NOMO-1 treated with DMSO at 0.1 percent for 48 hours (cell line): ENCODE measurements at regions not wholly inside any gene's neighbourhood (a gene's known extent, or its start where the extent isn't known, plus 50 kb on each side); places are given as distances from the start of the nearest gene placed in this dataset.
"Not testable (repeated sequence)": the region's sequence is repeated elsewhere in the genome, so short reads cannot be mapped to it uniquely, and the experiment has no call there.

ENCODE experiments used
- DNase-seq: peaks from one replicate; lab custom pipeline; 2025; ENCODE audit not compliant: unreplicated experiment; lab: John Stamatoyannopoulos, UW

- peak; percentile 62 for DNase-seq
Observed at GRCh38 chr3:5466065-5466464, 278.6 kb downstream of the EDEM1 start.

- peak; percentile 16 for DNase-seq
Observed at GRCh38 chr3:5466717-5467116, 279.2 kb downstream of the EDEM1 start.

GRCh38 chr3:5473471-5473870 lies 286.0 kb downstream of the EDEM1 start:
- DNase-seq: no peak

- no peak for DNase-seq
Observed at GRCh38 chr3:5476403-5476802, 288.9 kb downstream of the EDEM1 start.

DNA sequence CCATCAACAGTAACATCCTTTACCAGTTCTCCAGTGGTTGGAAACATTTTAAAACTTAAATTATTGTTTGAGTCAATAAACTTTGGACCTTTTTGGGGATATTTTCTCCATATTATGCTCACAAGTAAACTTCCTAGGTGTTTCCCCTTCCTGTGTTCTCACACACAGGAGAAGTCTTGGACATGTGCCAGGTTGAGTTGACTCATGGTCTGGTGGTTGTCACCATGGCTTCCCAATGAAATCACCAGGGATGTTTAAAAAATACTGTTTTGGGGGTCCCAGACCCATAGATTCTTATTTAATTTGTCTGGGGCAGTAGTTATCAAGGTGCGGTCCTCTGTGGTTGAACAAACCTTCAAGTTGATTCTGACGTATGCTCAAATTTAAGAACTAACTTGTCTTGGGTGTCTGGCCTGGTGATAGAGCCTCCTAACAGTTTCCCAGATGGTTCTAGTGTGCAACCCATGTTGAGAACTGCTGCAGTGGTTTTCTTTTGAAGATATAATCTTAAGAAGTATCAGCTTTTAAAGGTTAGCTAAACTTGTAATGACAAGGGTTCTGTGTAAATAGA lies 291.8 kb downstream of the EDEM1 start:
- DNase-seq: no peak

DNA sequence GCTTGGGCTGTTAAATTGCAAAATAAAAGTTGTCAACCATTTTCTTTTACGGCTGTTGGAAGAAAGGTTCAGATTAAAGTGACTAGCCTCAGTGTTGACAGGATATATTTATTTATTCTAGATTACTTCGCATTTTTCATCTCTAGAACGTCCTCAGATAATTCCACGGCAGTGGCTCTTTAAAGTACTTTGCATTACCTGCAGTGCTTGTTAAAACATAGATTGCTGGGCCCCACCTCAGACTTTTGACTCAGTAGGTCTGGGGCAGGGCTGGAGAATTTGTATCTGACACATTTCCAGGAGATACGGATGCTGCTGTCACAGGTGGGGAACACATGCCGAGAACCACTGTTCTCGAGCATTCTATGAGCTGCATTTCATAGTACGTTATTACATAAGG lies 292.7 kb downstream of the EDEM1 start:
- no peak for DNase-seq

- DNase-seq: no peak
Observed at GRCh38 chr3:5485427-5485826, 297.9 kb downstream of the EDEM1 start.

DNA sequence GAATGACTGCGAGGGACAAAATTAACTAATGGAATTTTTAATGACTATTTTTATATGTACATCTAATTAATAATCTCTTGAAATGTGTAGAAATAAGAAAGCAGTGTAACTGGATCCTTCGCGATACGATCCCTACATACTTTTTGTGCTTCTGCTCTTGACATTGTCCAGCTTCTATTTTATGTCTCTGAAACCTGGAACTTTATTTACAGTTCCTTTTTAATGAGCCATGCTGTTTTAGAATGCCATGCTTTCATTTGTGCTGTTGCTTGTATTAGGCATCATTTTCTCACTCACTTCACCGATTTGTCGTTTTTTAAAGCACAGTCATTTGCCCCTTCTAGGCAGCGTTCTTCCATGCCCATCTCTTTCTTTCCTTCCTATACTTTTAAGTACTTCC lies 301.3 kb downstream of the EDEM1 start:
- DNase-seq: no peak

DNA sequence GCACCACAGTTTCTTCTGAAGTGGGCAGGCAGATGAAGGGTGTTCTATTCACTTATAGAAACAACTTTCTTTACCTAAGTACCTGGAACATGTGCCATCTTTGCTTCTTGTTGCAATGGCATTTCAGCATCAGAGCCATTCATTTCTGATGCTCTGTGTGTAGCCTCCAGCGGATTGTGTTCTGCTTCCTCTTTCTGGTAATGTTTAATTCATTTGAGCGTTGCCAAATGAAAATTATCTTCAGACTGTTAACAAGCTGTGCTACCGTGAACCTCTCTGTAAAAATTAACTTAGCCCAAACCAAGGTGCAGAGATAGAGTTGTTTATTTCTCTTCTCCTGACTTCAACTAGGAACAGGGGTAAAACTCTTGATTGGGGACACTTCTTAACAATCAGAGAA lies 302.0 kb downstream of the EDEM1 start:
- peak; percentile 39 for DNase-seq

DNA sequence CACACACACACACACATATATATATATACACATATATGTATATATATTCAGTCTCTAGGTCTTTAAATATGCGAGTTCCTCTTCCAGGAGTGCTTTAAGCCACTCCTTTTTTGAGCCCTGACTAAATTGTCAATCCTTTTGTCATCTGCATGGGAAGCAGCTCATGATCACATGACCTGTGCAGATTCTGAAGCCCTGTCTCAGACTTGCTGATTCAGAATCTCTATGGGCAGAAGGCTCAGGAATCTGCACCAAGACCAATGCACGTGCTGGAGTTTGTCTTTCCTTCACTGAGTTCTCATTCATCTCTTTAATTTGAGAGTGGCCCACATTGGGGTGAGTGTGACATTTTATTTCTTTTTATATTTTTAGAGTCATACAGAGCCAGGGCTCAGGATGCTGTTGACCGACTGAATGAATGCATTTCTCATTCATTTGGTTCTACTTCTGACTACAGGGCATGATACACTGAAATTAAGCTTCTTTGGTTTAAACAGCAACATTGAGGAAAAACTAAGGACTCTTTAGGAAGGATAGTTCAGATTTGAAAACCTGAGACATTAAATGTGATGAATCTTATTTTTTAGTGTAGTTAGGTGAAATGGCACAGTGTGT lies 307.5 kb downstream of the EDEM1 start:
- DNase-seq: peak; percentile 67

DNA sequence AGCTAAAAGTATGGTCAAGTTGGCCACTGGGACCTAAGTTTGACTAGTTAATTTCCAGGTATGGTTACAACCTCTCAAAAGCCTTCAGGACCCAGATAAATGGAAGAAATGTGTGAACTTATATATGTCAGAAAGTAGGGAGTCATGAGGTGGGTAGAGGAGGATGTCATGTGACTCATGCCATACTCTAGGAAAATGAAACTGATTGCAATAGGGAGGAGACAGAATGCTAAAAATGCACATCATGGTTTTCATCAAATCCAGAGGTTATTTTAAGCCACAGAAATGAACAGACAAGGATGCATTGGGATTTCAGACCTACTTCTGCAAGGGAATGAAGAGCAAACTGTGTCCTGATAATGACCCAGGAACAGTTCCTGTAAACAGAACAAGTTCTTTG lies 310.0 kb downstream of the EDEM1 start:
- no peak for DNase-seq

- DNase-seq: no peak
Observed at GRCh38 chr3:5498981-5499380, 311.5 kb downstream of the EDEM1 start.

- peak; percentile 16 for DNase-seq
Observed at GRCh38 chr3:5499404-5499803, 311.9 kb downstream of the EDEM1 start.

DNA sequence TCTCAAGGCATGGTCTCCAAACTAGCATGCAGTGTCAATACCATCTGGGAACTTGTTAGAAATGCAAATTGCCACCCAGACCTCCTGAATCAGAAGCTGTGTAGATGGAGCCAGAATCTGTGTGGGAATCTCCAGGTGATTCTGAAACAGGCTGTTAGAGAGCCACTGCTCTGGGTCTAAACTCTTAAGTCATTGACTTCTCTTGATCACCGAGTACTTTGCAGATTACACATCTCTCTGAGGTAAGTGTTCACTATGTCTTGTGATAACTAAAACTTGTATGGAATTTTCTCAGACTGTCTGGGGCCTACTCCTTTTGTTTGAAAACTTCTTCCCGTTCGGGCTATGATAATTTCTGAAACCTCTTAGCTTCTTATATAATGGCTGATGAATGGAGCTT lies 315.6 kb downstream of the EDEM1 start:
- DNase-seq: no peak

DNA sequence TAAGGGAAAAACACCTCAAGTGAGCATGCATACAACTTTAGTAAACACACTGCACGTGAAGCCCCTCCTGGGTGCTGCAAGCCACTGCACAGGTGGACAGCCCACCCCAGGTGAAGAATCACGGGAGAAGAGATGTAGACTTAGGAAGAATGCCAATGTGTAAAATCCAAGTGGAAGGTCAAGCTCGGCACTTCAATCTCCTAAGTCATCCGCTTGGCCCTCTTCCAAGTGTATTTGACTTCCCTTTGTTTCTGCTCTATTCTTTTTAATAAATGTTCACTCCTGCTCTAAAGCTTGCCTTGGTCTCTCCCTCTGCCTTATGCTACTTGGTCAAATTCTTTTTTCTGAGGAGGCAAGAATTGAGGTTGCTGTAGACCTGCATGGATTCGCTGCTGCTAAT lies 316.6 kb downstream of the EDEM1 start:
- no peak for DNase-seq

- DNase-seq: no peak
Observed at GRCh38 chr3:5505163-5505562, 317.7 kb downstream of the EDEM1 start.

DNA sequence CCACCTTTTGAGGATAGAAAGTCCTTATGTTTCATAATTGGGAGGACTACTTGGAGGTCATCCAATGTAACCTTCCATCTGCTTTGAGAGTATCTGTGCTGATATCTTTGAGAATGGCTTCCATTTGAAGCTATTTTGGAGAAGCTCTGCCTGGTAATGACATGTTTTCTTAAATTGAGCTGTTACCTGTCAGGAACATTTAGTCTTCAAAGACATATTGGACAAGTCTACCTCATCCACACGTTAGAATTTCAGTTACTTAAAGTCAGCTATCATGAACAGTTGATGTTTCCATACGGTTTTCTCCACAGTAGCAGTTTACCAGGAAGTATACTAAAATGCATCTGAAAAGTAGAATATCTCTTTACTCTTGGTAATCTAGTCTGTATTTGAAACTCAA lies 318.5 kb downstream of the EDEM1 start:
- no peak for DNase-seq

- not testable (repeated sequence) for DNase-seq
Observed at GRCh38 chr3:5508860-5509259, 321.4 kb downstream of the EDEM1 start.

GRCh38 chr3:5510300-5510699 lies 322.8 kb downstream of the EDEM1 start:
- DNase-seq: no peak

DNA sequence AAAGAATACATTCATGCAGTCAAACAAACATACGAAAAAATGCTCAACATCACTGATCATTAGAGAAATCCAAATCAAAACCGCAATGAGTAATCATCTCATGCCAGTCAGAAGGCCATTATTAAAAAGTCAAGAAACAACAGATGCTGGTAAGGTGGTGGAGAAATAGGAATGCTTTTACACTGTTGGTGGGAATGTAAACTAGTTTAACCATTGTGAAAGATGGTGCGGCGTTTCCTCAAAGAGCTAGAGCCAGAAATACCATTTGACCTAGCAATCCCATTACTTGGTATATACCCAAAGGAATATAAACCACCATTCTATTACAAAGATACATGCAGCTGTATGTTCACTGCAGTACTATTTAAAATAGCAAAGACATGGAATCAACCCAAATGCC lies 330.4 kb downstream of the EDEM1 start:
- DNase-seq: no peak

DNA sequence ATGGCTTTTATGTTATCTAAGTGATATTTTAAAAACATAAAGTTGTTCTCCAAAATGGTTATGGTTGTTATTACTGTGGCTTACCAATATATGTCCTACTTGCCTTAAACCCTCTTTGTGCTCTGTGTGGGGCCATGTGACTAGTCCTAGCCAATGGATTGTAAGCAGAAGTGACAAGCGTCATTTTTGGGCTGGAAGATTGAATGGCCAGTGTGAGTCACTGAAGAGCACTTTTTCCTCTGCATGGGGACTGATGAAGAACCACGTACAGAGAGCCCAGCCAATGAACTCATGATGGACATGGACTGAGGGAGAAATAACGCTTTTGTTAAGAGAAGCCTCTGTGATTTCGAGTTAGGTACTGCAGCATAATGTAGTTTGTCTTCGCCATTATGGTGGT lies 332.7 kb downstream of the EDEM1 start:
- no peak for DNase-seq

GRCh38 chr3:5523125-5523524 lies 335.6 kb downstream of the EDEM1 start:
- no peak for DNase-seq

DNA sequence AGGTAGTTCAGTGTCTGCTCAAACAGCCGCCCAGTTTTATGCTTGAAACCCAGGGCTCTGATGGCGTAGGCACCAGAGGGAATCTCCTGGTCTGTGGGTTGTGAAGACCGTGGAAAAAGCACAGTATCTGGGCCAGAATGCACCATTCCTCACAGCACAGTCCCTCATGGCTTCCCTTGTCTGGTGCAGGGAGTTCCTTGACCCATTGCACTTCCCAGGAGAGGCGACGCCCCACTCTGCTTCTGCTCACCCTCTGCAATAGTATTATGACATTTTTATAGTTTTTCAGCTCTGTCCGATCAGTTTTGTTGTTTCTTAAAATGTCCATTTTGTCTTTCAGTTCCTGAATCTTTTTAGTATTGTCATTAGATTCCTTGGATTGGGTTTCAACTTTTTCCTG lies 343.5 kb downstream of the EDEM1 start:
- no peak for DNase-seq
